GM10248 (cell line): ENCODE measurements at regions not wholly inside any gene's neighbourhood (a gene's known extent, or its start where the extent isn't known, plus 50 kb on each side); places are given as distances from the start of the nearest gene placed in this dataset.
"Not testable (repeated sequence)": the region's sequence is repeated elsewhere in the genome, so short reads cannot be mapped to it uniquely, and the experiment has no call there.

Experiments
- CTCF ChIA-PET: fragments of 300-600 bp; sonication (Branson Sonifier 250); formaldehyde crosslinking; extraction: SDS; loops from one replicate; lab custom pipeline; 2021; ENCODE audit warnings: antibody characterized with exemption; lab: Yijun Ruan, JAX
- POLR2A ChIA-PET: fragments of 350-650 bp; sonication (Branson Sonifier 250); formaldehyde crosslinking; extraction: SDS; loops from one replicate; lab custom pipeline; 2020; ENCODE audit warnings: antibody characterized with exemption; lab: Yijun Ruan, JAX
- DNase-seq: peaks from one replicate; pipeline ENCODE4 v3.0.0; 2012; ENCODE audit errors: extremely low spot score
- TF ChIP-seq, protein P1 (sequence below): IDR thresholded peaks from 2 replicates; pipeline ENCODE4 v1.5.1; 2012; ENCODE audit warnings: mild to moderate bottlenecking, low read depth; ENCODE audit errors: extremely low read depth, missing control alignments, control extremely low read depth

DNA sequence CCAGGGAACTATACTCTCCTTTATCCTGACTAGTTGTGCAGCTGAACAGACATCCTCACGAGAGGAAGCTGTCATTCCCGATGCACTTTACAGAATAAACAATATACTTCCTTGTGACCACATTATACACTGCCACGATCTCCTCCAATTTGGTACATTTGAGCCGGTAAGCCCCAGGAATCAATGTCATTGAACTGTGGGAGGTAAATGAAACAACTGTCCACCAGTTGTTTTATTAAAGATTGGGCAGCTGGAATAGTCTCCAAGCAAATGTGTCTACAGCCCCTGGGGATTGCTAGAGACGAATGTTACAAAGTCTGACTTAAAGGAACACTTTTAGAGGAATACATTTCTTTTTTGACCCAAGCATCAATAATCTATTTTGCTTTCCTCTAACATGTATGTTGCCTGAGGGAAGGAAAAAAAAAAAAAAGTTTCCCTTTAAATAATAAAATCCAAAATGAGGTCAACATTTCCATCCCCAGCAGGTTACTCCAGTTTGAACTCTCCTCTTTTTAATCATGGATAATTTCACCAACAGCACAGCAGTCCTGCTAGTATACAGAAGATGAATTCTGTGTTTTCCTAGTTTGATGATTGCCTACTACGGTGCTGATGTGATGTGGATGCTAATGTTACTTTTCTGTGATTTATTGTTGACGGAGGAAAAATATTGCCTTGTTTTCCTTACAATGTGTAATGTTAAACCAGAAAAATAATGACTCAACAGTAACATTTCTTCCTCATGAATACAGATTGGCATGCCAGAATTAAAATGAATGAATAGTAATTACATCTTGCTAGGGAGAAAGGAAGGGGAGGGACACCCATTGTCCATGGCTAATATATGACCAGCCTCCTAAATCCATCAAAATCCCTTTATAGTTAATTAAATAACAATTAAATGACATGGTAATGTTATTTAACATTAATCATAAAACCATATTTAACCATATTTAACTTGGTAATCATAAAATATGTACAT lies 360.9 kb downstream of the NEBL start:
- ChIA-PET POLR2A (no interaction called here), CTCF (no interaction called here)
- DNase-seq, result no peak
- TF ChIP-seq, protein P1, sequence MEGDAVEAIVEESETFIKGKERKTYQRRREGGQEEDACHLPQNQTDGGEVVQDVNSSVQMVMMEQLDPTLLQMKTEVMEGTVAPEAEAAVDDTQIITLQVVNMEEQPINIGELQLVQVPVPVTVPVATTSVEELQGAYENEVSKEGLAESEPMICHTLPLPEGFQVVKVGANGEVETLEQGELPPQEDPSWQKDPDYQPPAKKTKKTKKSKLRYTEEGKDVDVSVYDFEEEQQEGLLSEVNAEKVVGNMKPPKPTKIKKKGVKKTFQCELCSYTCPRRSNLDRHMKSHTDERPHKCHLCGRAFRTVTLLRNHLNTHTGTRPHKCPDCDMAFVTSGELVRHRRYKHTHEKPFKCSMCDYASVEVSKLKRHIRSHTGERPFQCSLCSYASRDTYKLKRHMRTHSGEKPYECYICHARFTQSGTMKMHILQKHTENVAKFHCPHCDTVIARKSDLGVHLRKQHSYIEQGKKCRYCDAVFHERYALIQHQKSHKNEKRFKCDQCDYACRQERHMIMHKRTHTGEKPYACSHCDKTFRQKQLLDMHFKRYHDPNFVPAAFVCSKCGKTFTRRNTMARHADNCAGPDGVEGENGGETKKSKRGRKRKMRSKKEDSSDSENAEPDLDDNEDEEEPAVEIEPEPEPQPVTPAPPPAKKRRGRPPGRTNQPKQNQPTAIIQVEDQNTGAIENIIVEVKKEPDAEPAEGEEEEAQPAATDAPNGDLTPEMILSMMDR, result no peak

DNA sequence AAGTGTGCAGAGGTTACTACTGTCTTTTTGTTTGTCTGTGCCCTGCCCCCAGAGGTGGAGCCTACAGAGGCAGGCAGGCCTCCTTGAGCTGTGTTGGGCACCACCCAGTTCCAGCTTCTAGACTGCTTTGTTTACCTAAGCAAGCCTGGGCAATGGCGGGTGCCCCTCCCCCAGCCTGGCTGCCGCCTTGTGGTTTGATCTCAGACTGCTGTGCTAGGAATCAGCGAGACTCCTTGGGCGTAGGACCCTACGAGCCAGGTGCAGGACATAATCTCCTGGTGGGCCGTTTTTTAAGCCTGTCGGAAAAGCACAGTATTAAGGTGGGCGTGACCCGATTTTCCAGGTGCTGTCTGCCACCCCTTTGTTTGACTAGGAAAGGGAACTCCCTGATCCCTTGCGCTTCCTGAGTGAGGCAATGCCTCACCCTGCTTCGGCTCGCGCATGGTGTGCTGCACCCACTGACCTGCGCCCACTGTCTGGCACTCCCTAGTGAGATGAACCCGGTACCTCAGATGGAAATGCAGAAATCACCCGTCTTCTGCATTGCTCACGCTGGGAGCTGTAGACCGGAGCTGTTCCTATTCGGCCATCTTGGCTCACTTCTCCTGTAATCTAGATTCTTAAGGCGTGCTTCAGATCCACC lies 365.7 kb downstream of the NEBL start:
- CTCF ChIA-PET, DNase-seq, POLR2A ChIA-PET: not testable (repeated sequence)

- ChIA-PET POLR2A (no interaction called here), CTCF (no interaction called here)
- TF ChIP-seq, protein P1, result no peak
- no peak for DNase-seq
These were observed 375.9 kb downstream of the NEBL start for GRCh38 chr10:20521186-20521585.

DNA sequence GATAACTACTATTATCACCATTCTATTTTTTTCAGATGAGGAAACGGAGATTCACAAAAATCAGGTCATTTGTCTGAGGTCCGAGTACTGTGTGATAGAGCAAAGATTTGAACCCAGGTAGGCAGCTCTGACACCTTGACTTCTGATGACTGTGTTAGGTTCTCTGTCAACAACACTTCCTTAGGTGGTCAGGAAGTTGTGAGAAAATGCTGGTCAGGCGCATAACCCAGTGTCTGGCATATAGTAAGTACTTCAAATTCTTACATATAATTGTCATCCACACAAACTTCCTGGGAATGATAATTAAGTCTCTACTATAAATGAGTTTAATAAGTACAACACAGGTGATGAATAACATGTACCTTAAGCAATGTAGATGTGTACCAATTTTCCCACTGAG lies 381.5 kb downstream of the NEBL start:
- DNase-seq, result no peak
- TF ChIP-seq, protein P1, result no peak
- POLR2A ChIA-PET, result no interaction called here
- CTCF ChIA-PET, result interaction anchor here (1.0 kb wide), 1 partner anchor 125 kb away, joined by 3 read pairs; no protein-coding TSS in a partner anchor

DNA sequence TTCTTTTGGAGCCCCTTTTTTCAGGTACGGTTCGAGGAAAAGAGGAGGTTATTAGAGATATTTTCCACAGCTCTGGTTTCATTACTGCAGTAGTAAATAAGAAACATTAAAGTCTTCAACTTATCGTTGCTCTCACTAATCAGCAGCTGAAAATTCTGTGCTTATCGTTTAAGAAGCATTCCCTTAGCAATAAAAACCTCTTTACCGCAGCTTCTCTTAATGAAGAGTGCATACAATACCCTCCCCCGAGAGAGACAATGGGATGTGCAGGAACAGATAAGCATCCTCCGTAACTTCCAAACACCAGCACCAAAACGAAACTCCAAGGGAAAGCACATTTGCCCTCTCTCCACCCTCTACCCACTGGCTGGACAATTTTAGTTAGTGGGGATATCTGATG lies 384.5 kb downstream of the NEBL start:
- ChIA-PET POLR2A (no interaction called here), CTCF (interaction anchor here (1.5 kb wide), 1 partner anchor 11 kb away, joined by 3 read pairs; no protein-coding TSS in a partner anchor)
- no peak for DNase-seq
- TF ChIP-seq, protein P1, result no peak

DNA sequence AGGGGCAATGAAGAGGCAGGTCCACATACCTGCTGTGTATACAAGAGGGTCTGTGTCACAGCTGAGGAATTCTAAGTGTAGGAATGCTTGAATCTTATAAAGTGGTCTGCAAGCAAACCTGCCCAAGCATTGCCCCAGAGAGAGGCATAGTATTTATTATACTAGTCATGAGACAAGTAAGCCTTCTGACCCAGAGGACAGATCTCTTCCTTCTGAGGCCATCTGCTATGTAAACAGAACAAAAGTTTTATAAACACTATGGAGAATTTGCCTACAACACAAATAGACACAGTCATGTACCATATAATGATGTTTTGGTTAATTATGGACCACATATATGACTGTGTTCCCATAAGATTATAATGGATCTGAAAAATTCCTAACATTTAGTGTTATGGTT lies 388.2 kb downstream of the NEBL start:
- no peak for DNase-seq
- CTCF ChIA-PET, result no interaction called here
- POLR2A ChIA-PET, result no interaction called here
- TF ChIP-seq, protein P1, result no peak
